ENCODE measurements at regions not wholly inside any gene's neighbourhood (a gene's known extent, or its start where the extent isn't known, plus 50 kb on each side); places are given as distances from the start of the nearest gene placed in this dataset.

- ATAC-seq (ENCODE audit: insufficient number of reproducible peaks, low FRiP score, low read depth) (no peak), DNase-seq (ENCODE audit: low spot score) (no peak)
- no peak for TF ChIP-seq CTCF (IDR thresholded peaks at IDR 0.05)
- Histone ChIP-seq H3K4me1 (ENCODE audit: control insufficient read depth in 1 of 2, low read depth in 2 of 2) (no peaks in the 10 kb centered on the region), H3K36me3 (no peaks in the 10 kb centered on the region), H3K9me3 (no peaks in the 10 kb centered on the region), H3K27me3 (replicated peaks; ENCODE audit: insufficient read depth) (no peaks in the 10 kb centered on the region), H3K4me3 (no peak overlapping the region), H3K27ac (no peak overlapping the region)
Measured at GRCh38 chr4:129335276-129335675, 239.3 kb downstream of the C4orf33 start.

- H3K36me3 ChIP-seq: no peaks in the 10 kb centered on the region
- no peak overlapping the region for H3K4me3 ChIP-seq
- no peaks in the 10 kb centered on the region for H3K9me3 ChIP-seq
- DNase-seq (ENCODE audit: low spot score) (no peak), ATAC-seq (ENCODE audit: insufficient number of reproducible peaks, low FRiP score, low read depth) (no peak)
- H3K27me3 ChIP-seq (replicated peaks; ENCODE audit: insufficient read depth): no peaks in the 10 kb centered on the region
- no peaks in the 10 kb centered on the region for H3K4me1 ChIP-seq (ENCODE audit: control insufficient read depth in 1 of 2, low read depth in 2 of 2)
- no peak for TF ChIP-seq CTCF (IDR thresholded peaks at IDR 0.05)
- no peak overlapping the region for H3K27ac ChIP-seq
Measured at GRCh38 chr4:129335818-129336217, 239.9 kb downstream of the C4orf33 start.

- H3K27ac ChIP-seq: no peak overlapping the region
- no peak for TF ChIP-seq CTCF (IDR thresholded peaks at IDR 0.05)
- no peak for DNase-seq (ENCODE audit: low spot score)
- H3K36me3 ChIP-seq: no peaks in the 10 kb centered on the region
- no peaks in the 10 kb centered on the region for H3K27me3 ChIP-seq (replicated peaks; ENCODE audit: insufficient read depth)
- H3K9me3 ChIP-seq: no peaks in the 10 kb centered on the region
- H3K4me3 ChIP-seq: no peak overlapping the region
- no peak for ATAC-seq (ENCODE audit: insufficient number of reproducible peaks, low FRiP score, low read depth)
- H3K4me1 ChIP-seq (ENCODE audit: control insufficient read depth in 1 of 2, low read depth in 2 of 2): no peaks in the 10 kb centered on the region
Measured at GRCh38 chr4:129336457-129337227, 240.7 kb downstream of the C4orf33 start.

GRCh38 chr4:129337228-129337620 lies 241.3 kb downstream of the C4orf33 start:
- ATAC-seq (ENCODE audit: insufficient number of reproducible peaks, low FRiP score, low read depth): no peak
- H3K27ac ChIP-seq: no peak overlapping the region
- no peak for TF ChIP-seq CTCF (IDR thresholded peaks at IDR 0.05)
- H3K9me3 ChIP-seq: no peaks in the 10 kb centered on the region
- no peaks in the 10 kb centered on the region for H3K4me1 ChIP-seq (ENCODE audit: control insufficient read depth in 1 of 2, low read depth in 2 of 2)
- DNase-seq (ENCODE audit: low spot score): no peak
- H3K36me3 ChIP-seq: no peaks in the 10 kb centered on the region
- no peaks in the 10 kb centered on the region for H3K27me3 ChIP-seq (replicated peaks; ENCODE audit: insufficient read depth)
- no peak overlapping the region for H3K4me3 ChIP-seq

- H3K4me1 ChIP-seq (ENCODE audit: control insufficient read depth in 1 of 2, low read depth in 2 of 2): no peaks in the 10 kb centered on the region
- H3K27me3 ChIP-seq (replicated peaks; ENCODE audit: insufficient read depth): no peaks in the 10 kb centered on the region
- no peak overlapping the region for H3K27ac ChIP-seq
- H3K4me3 ChIP-seq: peak overlapping the region; percentile 38
- H3K36me3 ChIP-seq: no peaks in the 10 kb centered on the region
- H3K9me3 ChIP-seq: no peaks in the 10 kb centered on the region
- no peak for TF ChIP-seq CTCF (IDR thresholded peaks at IDR 0.05)
- ATAC-seq (ENCODE audit: insufficient number of reproducible peaks, low FRiP score, low read depth) (peak; percentile 68), DNase-seq (ENCODE audit: low spot score) (no peak)
Measured at GRCh38 chr4:129342819-129343408, 247.0 kb downstream of the C4orf33 start.

All from thoracic aorta (tissue), 2 donors.